Stimulated activated CD4-positive, alpha-beta T cell treated with anti-CD3 and anti-CD28 coated beads, TNF-alpha, amount 100 ng/mL, for 48 hours (primary cell): ENCODE measurements at regions not wholly inside any gene's neighbourhood (a gene's known extent, or its start where the extent isn't known, plus 50 kb on each side); places are given as distances from the start of the nearest gene placed in this dataset.

ENCODE experiments used
- DNase-seq, 3 donors: peaks; one replicate each; pipeline ENCODE4 v3.0.0-alpha.2; 2020; ENCODE audit warnings: low read depth in 3 of 3

DNA sequence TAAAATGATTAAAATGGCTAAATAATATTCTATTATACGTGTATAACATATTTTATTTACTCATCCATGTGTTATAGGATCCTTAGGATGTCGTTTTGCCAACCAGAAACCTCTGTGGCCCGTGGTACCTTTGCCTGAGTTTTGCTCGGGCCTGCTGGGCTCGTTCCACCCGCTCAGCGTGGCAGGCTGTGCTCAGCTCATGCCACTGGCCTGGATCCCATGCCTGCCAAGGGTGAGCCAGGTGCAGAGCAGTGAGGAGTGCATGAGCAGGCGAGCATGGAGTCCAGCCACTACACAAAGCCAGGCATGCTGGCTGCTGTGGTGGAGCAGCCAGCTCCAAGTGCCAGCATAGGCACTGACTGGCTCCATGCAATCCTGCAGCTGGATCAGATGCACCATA lies 417.2 kb downstream of the TTLL7 start:
- no peak for DNase-seq

DNA sequence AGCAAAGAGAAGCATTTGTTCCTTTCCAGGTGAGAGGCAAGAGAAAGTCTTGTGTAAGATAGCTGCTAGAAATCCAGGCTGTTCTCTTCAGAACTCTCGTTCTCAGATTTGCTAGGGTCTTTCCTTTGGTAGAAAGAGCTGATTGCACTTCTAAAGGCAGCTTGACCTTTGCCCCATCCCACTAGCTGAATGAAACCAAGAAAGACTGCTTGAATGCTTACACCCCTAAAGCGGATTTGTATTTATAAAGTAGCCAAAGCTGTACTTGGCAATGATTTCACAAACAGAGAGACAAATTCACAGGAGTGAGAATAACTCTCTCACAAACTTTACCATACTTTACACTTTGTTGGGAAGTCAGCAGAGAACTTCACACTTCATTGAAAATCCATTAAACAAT lies 424.1 kb downstream of the TTLL7 start:
- DNase-seq, result no peak

GRCh38 chr1:83573776-83574175 lies 425.2 kb downstream of the TTLL7 start:
- no peak for DNase-seq

DNA sequence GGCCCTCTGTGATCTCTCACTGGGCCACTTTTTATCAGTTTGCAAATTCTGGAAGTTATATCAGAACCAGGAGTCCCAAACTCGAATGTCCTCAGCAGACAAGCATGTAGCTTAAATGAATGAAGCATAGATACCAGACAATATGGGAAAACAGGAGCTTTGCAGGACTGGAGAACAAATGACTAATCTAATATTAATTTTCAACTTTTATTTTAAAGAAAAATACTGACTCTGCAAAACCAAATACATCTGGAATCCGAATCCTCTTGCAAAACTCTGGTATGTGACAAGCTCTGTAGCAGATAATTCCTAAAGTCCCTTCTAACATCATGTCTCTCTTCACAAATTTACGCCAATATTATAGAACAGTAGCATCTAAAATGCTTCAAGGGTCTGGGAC lies 427.4 kb downstream of the TTLL7 start:
- no peak for DNase-seq

- no peak for DNase-seq
Measured at GRCh38 chr1:83561346-83561745, 437.6 kb downstream of the TTLL7 start.

DNA sequence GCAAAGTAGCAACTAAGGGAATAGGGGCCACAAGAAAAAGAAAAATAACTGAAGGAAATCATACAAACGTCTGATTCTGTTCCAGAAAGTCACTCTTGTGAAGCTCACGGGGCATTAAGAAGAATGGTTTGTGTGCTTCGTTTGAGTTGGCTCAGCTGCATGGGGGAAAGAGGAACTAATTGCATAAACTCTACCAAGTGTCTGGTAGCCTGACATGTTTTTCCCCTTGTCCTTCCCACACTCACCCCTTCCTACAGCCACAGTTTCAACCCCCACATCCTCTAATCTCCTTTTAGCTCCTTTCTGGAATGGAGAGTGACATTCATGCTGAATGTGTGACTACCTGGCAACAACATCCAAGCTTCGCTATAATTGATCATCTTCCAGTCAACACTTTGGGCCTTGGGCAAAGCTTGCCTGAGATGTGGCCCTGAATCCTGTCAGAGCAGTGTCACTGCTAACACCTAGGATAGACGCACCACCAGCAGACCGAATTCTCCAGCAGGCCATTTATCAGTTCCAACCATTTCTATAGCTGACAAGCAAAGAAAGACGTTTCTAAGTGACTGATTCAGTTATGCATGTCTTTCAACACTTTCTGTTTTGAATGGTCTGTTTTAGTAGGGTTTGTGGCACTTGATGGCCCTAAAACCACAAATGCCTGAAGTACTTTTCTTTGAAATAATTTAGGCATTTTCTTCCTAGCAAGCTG lies 439.6 kb downstream of the TTLL7 start:
- no peak for DNase-seq

- no peak for DNase-seq
Measured at GRCh38 chr1:83555871-83556270, 443.1 kb downstream of the TTLL7 start.

DNA sequence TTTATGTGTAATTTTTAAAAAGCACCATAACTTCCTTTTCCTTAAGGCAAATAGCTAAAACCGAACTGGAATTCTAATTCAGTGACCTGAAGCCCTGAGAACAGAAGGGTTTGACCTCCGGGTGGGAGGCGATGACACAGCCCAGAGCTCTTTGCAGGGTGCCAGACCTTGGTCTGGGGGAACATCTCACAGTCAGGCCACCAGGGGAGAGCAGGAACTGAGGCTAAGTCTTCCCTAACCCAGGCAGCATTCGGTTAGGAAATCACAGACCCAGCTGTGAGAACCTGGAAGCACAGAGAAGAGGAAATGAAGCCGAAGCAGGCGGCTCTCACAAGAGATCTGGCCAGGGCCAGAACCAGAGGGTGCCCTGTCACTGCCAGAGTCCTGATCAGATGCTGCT lies 444.8 kb downstream of the TTLL7 start:
- DNase-seq, result no peak

GRCh38 chr1:83552820-83553219 lies 446.1 kb downstream of the TTLL7 start:
- no peak for DNase-seq

- DNase-seq, result no peak
Measured at GRCh38 chr1:83548311-83548710, 450.6 kb downstream of the TTLL7 start.

DNA sequence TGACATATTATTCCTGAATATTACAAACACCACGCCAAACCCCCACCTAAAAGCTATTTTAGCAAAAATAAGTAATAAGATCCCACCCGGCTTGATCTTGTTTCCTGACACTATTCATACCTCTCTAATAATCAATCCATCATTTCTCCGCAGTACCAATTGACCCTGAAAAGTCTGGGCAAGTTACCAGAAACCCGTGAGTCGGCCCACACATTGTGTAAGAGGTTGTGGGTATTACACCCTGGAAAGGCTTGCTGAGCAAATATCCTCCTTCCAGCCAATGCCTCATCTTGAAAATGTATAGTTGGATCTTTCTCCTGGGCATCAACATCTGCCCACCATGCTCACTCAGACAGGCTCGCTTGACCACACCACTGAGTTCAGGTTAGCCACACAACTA lies 451.0 kb downstream of the TTLL7 start:
- DNase-seq, result no peak

- no peak for DNase-seq
Measured at GRCh38 chr1:83546874-83547273, 452.1 kb downstream of the TTLL7 start.

DNA sequence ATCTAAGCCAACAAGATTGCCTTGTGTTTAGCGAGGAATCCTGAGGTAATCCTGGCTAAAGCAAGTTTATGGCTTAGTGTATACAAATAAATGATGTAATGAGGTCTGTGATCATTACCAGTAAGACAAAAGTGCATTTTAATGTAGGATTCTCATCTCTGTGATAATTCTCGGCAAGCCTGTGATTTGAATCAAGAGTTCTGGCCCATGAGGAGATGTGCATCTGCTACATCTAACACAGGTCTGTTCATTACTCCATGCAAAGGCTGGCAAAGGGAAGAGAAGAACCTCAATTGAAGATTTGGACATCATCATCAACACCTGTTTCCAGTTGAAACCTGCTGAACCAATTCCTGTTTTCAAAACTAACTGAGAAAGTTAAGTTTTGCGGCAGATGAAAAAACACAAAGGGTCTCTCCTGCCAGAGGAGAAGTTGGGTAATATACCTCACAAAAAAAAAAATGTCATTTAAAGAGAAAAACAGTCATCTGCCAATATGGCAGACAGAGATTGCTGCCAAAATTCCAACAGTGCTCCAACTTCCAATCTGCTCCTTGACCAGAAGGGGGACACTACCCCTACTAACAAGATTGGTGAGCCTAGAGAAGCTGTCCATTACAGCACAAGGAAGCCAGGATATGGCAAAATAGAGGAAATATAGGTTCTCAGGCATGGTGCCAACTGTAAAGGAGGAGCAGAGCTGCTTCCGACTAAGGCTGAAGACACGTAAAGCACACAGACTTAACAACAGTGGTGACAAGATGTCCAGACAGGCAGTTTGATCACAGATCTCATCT lies 453.7 kb downstream of the TTLL7 start:
- no peak for DNase-seq

GRCh38 chr1:83543222-83543973 lies 455.5 kb downstream of the TTLL7 start:
- DNase-seq, result no peak

- DNase-seq, result no peak
Measured at GRCh38 chr1:83531521-83532309, 467.2 kb downstream of the TTLL7 start.

DNA sequence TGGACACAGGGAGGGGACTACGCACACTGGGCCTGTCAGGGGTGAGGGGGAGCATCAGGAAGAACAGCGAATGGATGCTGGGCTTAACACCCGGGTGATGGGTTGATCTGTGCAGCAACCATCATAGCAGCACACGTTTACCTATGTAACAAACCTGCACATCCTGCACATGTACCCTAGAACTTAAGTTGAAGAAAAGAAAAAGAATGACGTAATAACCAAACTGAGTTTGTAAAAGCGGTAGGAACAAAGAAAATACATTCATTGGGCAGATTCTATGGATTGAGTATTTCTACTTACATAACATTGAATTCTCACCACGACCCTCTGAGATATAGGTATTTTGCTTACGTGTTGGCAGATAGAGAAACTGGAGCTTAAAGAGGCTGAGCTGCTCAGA lies 468.4 kb downstream of the TTLL7 start:
- no peak for DNase-seq

DNA sequence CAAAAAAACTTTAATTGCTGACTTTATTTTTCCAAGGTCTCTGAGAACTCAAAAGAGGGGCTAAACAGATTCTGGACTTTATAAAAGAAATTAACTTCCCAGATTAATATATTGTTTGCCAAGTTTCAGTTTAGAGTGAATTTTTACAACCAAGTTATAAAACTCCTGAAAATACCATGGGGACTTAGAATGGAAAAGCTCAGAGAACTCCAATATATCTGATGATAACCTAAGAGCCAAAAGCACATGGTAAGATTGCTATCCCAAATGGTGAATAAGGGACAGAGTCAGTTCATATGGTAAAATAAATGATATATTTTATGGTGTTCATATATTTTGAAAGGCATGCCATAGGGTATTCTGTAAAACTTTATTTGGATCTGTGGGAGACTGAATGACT lies 470.9 kb downstream of the TTLL7 start:
- no peak for DNase-seq

GRCh38 chr1:83520797-83521196 lies 478.1 kb downstream of the TTLL7 start:
- DNase-seq, result no peak

- no peak for DNase-seq
Measured at GRCh38 chr1:83516369-83516768, 482.6 kb downstream of the TTLL7 start.

- no peak for DNase-seq
Measured at GRCh38 chr1:83515578-83516154, 483.3 kb downstream of the TTLL7 start.

DNA sequence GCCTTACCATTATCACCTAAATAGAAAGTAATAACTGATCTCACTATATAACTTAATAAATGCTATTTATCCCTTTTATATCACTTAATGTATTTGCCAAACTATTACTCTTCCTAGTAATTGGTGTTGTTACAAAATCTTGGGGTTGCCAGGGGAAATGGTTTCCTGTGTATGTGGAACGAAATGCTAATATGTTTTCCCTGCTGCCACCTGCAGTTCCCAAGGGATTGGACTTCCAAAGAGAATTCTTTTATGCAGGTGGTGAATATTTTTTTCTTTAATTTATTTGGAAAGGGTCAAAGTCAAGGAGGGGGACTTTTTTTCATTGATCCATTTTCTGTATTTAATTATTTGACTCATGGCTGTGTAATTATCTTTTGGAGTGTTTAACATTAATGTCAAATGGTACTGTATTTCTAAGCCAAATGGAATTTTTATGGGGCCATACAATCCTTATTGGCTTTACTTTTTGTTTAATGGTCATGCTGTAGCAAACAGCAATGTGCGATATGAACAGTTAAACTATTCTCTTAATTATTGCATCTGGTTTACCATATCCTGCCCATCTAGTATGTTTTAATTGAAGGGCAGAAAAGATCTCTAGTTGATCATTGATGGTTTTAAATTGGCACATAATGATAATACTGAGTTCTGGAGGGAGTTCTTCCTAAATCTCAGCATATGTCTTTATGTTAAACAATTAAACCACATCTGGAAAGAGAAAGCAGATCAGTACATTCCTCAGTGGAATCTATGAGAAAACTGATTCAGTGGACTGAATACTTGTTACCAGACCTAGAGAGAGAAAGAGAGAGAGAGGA lies 486.3 kb downstream of the TTLL7 start:
- DNase-seq, result no peak
